ENCODE measurements at regions not wholly inside any gene's neighbourhood (a gene's known extent, or its start where the extent isn't known, plus 50 kb on each side); places are given as distances from the start of the nearest gene placed in this dataset.
"Not testable (repeated sequence)": the region's sequence is repeated elsewhere in the genome, so short reads cannot be mapped to it uniquely, and the experiment has no call there.

GRCh38 chr21:25489673-25490072, 117.6 kb downstream of the MRPL39 start:
- no peak for DNase-seq (ENCODE audit: low read depth in 4 of 4, low spot score in 3 of 4)

DNA sequence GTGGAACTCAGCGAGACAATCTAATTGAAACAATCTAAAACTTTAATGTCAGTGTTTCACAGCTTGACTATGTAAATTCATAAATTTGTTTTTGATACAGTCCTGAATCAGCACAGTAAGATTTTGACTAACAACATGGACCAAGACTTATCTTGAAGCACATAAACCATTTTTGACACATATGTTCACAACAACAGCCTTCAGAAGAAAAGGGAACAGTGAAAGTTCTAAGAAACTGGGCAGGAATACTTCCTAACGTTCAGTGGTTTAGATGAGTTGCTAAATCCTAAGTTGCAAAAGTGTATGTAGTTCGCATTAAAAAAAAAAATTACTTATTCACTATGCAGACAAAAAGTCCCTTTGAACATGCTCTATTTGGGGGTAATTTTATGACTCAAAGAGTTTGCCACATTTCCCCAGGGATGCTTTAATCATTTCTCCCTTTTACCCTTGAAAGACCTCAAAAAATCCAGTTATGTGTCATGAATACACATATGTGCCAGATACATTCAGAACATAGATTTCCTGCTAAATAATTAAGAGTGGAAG, 120.2 kb downstream of the MRPL39 start:
- DNase-seq (ENCODE audit: low read depth in 4 of 4, low spot score in 3 of 4): no peak

GRCh38 chr21:25485914-25486313, 121.4 kb downstream of the MRPL39 start:
- no peak for DNase-seq (ENCODE audit: low read depth in 4 of 4, low spot score in 3 of 4)

DNA sequence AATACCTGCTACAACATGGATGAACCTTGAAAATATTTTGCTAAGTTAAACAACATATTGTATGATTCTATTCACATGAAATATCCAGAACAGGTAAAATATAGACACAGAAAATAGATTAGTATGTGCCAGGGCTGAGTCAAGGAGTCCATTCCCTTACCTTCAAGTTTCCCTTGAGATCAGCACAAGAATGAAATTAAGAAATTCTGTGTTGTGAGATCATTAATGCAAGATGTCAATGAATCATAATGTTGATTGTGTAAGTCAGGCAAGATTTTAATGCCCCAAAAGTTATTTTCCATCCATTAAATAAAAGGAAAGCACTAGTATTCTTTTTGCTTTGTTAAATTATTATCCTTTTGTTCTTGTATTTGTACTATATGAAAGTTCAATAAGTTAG, 139.4 kb downstream of the MRPL39 start:
- no peak for DNase-seq (ENCODE audit: low read depth in 4 of 4, low spot score in 3 of 4)

DNA sequence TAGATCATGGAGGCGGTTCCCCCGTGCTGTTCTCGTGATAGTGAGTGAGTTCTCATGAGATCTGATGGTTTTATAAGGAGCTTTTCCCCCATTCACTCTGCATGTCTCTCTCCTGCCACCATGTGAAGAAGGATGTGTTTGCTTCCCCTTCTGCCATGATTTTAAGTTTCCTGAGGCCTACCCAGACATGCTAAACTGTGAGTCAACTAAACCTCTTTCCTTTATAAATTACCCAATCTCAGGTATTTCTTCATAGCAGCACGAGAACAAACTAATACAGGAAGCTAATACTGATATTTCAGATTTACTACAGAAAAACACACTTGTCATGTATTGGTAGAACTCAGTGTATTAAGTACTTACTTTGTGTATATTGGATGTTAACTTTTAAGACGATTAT, 140.2 kb downstream of the MRPL39 start:
- DNase-seq (ENCODE audit: low read depth in 4 of 4, low spot score in 3 of 4): not testable (repeated sequence)

- no peak for DNase-seq (ENCODE audit: low read depth in 4 of 4, low spot score in 3 of 4)
Measured at GRCh38 chr21:25466470-25466869, 140.8 kb downstream of the MRPL39 start.

- no peak for DNase-seq (ENCODE audit: low read depth in 4 of 4, low spot score in 3 of 4)
Measured at GRCh38 chr21:25465263-25465662, 142.0 kb downstream of the MRPL39 start.

DNA sequence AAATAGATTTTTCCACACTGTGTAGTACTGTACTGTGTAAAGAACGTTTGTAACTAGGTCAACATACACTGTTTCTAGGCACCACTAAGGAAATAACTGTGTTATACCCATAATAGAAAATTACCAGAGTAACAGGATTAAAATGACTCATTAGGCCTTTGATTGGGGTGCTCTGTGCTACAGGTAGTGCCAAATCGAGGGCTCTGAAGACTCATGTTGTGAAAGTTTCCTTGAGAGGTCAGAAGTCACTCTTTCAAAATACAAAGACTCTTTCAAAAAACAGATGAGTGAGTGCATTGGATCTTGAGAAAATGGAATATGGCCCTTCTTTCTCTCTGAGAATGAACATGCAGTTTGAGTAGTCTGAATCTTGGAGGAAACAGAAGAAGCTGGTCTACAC, 143.0 kb downstream of the MRPL39 start:
- DNase-seq (ENCODE audit: low read depth in 4 of 4, low spot score in 3 of 4): no peak

- no peak for DNase-seq (ENCODE audit: low read depth in 4 of 4, low spot score in 3 of 4)
Measured at GRCh38 chr21:25462517-25462971, 144.7 kb downstream of the MRPL39 start.

- DNase-seq (ENCODE audit: low read depth in 4 of 4, low spot score in 3 of 4): no peak
Measured at GRCh38 chr21:25461725-25462124, 145.6 kb downstream of the MRPL39 start.

DNA sequence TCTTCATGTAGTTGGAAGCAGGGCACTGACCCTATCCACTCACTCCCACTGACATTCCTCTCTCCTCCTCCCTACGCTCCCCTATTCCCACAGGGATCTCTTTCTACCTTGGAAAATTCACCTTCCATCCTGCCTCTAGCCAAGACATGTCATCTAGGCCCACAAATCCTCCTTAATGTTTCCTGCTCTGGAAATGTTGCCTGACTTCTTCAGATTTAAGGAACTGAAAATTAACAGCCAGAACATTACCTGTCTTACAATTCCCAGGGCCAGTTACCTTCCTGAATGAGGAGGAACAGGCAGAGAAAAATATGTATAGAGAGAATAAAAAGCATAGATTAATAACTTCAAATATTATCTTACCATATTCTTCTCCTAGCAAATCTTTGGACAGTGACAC, 147.3 kb downstream of the MRPL39 start:
- no peak for DNase-seq (ENCODE audit: low read depth in 4 of 4, low spot score in 3 of 4)

GRCh38 chr21:25459365-25459764, 147.9 kb downstream of the MRPL39 start:
- no peak for DNase-seq (ENCODE audit: low read depth in 4 of 4, low spot score in 3 of 4)

DNA sequence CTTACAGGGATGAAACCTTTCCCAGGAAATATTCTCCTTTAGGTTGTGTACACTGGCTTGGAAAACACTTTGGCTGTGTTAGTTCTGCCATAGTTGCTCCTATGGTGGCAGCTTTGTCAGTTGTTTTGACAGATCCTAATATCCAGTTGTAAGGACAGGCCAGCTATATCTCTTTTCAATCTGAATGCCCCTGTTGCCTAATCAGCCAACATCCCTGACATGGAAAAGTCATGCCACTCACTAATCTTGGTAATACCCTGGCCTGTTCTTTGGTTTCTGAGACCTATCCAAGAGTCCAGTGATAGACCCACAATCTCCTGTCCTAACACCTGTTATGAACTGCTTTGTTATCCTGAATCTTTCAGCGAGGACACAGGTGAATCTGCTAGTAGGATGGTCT, 148.8 kb downstream of the MRPL39 start:
- DNase-seq (ENCODE audit: low read depth in 4 of 4, low spot score in 3 of 4): no peak

DNA sequence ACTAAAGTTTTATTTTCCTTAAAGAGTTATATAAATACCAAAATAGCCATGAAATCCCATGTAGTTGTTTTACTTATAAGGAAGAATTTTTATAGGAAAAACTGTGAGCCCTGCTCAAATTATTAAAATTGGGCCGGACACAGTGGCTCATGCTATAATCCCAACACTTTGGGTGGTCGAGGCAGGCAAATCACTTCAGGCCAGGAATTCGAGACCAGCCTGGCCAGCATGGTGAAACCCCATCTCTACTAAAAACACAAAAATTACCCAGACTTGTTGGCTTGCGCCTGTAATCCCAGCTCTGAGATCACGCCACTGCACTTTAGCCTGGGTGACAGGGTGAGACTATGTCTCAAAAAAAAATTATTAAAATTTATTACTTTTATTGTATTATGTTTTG, 149.3 kb downstream of the MRPL39 start:
- no peak for DNase-seq (ENCODE audit: low read depth in 4 of 4, low spot score in 3 of 4)

- DNase-seq (ENCODE audit: low read depth in 4 of 4, low spot score in 3 of 4): no peak
Measured at GRCh38 chr21:25457411-25457810, 149.9 kb downstream of the MRPL39 start.

DNA sequence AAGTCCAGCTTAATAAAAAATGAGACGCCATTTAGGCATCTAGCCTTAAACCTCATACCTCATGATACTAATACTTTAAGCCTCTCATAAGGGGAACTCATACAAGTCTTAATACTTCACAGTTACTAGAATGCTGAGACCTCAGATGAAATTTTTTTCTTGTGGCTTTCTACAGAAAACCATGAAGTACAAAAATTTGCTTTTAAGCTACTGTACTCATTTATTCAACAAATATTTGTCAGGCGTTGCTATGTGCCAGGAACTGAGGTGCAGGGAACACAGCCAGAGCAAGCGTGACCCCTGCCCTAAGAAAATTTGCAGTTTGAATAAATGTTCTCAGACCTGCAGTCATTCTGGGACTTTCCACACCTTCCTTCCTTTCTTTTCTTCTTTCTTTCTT, 150.6 kb downstream of the MRPL39 start:
- no peak for DNase-seq (ENCODE audit: low read depth in 4 of 4, low spot score in 3 of 4)

DNA sequence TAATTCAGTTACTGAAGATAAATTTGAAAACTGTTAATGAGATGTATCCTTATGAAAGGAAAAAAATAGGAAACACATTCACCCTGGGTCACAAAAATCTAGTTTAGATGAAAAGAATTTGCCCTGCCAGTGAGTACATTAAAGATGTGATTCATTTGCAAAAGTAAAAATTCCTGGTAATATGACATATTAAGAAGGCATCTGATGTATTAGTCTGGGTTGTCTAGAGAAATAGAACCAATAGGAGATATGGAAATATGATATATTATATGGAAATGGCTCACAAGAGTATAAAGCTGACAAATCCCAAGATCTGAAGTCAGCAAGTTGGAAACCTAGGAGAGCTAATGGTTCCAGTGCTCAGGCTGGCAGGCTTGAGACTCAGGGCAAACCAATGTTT, 153.8 kb downstream of the MRPL39 start:
- no peak for DNase-seq (ENCODE audit: low read depth in 4 of 4, low spot score in 3 of 4)

DNA sequence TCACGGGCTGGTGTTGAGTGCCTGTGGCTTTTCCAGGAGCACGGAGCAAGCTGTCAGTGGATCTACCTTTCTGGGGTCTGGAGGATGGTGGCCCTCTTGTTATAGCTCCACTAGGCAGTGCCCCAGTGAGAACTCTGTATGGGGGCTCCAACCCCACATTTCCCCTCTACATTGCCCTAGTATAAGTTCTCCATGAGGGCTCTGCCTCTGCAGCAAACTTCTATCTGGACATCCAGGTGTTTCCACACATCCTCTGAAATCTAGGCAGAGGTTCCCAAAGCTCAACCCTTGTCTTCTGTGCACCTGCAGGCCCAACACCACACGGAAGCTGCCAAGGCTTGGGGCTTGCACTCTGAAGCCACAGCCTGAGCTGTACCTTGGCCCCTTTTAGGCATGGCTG, 157.3 kb downstream of the MRPL39 start:
- no peak for DNase-seq (ENCODE audit: low read depth in 4 of 4, low spot score in 3 of 4)

DNA sequence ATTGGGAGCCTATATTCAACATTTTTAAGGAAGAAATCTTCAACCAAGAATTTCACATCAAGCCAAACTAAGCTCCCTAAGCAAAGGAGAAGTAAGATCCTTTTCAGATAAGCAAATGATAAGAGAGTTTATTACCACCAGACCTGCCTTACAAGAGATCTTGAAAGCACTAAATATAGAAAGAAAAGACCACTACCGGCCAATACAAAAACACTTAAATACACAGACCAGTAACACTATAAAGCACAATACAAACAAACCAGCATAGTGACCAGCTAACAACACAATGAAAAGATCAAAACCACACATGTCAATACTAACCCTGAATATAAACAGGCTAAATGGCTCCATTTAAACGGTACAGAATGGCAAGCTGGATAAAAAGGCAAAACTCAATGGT, 165.4 kb downstream of the MRPL39 start:
- no peak for DNase-seq (ENCODE audit: low read depth in 4 of 4, low spot score in 3 of 4)

DNA sequence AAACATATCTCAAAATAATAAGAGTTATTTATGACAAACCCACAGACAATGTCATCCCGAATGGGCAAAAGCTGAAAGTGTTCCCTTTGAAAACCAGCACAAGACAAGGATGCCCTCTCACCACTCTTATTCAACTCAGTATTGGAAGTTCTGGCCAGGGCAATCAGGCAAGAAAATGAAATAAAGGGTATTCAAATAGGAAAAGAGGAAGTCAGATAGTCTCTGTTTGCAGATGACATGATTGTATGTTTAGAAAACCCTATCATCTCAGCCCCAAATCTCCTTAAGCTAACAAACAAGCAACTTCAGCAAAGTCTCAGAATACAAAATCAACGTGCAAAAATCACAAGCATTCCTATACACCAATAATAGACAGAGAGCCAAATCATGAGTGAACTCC, 169.8 kb downstream of the MRPL39 start:
- DNase-seq (ENCODE audit: low read depth in 4 of 4, low spot score in 3 of 4): not testable (repeated sequence)

- no peak for DNase-seq (ENCODE audit: low read depth in 4 of 4, low spot score in 3 of 4)
Measured at GRCh38 chr21:25428537-25428936, 178.7 kb downstream of the MRPL39 start.

GRCh38 chr21:25427828-25428227, 179.5 kb downstream of the MRPL39 start:
- no peak for DNase-seq (ENCODE audit: low read depth in 4 of 4, low spot score in 3 of 4)

GRCh38 chr21:25426580-25426979, 180.7 kb downstream of the MRPL39 start:
- no peak for DNase-seq (ENCODE audit: low read depth in 4 of 4, low spot score in 3 of 4)
